RWPE2 (cell line): ENCODE measurements at regions not wholly inside any gene's neighbourhood (a gene's known extent, or its start where the extent isn't known, plus 50 kb on each side); places are given as distances from the start of the nearest gene placed in this dataset.

ENCODE experiments used
- ATAC-seq: fragments of 200-7000 bp; cut with Tn5 transposase; 3 replicates; pipeline ENCODE4 v1.9.1; 2021; ENCODE audit warnings: low read depth
- DNase-seq: peaks from one replicate; pipeline ENCODE4 v3.0.0-alpha.2; 2020; ENCODE audit warnings: low spot score
- H3K27ac ChIP-seq: fragments of 450-650 bp; 2 replicates; pipeline ENCODE4 v1.5.1; 2017; ENCODE audit warnings: mild to moderate bottlenecking; ENCODE audit not compliant: poor library complexity, severe bottlenecking
- H3K27me3 ChIP-seq: fragments of 250-450 bp; sonication (Bioruptor Pico); 2 replicates; pipeline ENCODE4 v1.5.1; 2021; ENCODE audit warnings: mild to moderate bottlenecking, moderate library complexity; ENCODE audit not compliant: insufficient read depth, poor library complexity, severe bottlenecking
- H3K36me3 ChIP-seq: fragments of 250-450 bp; sonication (Bioruptor Pico); 2 replicates; pipeline ENCODE4 v1.5.1; 2020; ENCODE audit warnings: low read depth, mild to moderate bottlenecking, moderate library complexity
- H3K4me1 ChIP-seq: fragments of 250-450 bp; sonication (Bioruptor Pico); 2 replicates; pipeline ENCODE4 v1.5.1; 2021; ENCODE audit warnings: mild to moderate bottlenecking, moderate library complexity; ENCODE audit not compliant: insufficient read depth, poor library complexity, severe bottlenecking
- H3K4me3 ChIP-seq: fragments of 250-450 bp; sonication (Bioruptor Pico); 2 replicates; pipeline ENCODE4 v1.5.1; 2021; ENCODE audit warnings: mild to moderate bottlenecking, moderate library complexity; ENCODE audit not compliant: severe bottlenecking
- H3K9me3 ChIP-seq: fragments of 250-450 bp; sonication (Bioruptor Pico); 2 replicates; pipeline ENCODE4 v1.5.1; 2021; ENCODE audit warnings: mild to moderate bottlenecking, moderate library complexity; ENCODE audit not compliant: severe bottlenecking
- TF ChIP-seq, protein P1 (sequence below): fragments of 450-650 bp; IDR thresholded peaks from one replicate; pipeline ENCODE4 v1.5.1; 2017; ENCODE audit warnings: mild to moderate bottlenecking, moderate library complexity; ENCODE audit not compliant: poor library complexity, severe bottlenecking

DNA sequence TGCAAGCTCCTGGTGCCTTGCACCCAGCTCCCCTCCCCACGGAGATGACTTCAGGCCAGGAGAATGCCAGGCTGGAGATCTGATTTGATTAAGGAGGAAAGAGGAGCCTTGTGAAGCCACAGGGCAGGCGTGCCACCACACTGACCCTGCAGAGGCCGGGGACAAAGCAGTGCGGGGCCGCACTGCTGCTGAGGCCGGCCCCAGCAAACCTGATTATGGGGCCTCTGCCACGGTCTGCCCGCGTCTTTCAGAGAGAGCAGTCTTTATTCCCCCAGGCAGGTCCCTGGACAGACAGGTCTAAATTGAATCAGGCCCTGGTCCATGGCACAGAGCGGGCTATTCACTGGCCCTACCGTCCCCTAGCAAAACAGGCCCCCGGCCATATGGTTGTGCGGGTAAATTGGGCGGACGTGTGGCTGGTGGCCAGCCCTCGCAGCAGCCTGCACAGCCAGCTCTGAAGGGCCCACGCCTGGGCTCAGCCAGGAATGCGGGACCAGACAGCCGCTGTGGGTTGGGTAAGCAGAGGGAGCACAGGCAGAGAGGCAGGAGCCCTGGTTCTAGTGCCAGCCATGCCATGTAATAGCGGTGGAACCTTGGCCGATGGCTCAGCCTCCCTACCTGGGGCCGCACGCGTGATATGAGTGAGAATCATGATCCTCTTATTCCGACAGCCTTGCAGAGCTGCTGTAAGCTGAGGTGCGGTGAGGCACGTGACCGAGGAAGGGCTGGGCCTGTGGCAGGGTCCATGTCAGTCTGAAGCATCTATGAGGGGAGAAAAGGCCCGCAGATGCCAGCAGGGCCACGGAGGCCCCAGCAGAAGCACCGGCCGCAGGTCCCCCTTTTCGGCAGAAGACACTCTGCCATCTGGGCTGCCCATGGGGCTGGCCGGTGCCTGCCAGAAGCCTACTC lies 97.3 kb upstream of the MYCN start:
- Histone ChIP-seq H3K27me3 (no peaks in the 10 kb centered on the region), H3K9me3 (no peaks in the 10 kb centered on the region), H3K4me1 (no peaks in the 10 kb centered on the region), H3K4me3 (no peak overlapping the region), H3K36me3 (no peaks in the 10 kb centered on the region), H3K27ac (no peak overlapping the region)
- DNase-seq (no peak), ATAC-seq (no peak)
- TF ChIP-seq, protein P1, sequence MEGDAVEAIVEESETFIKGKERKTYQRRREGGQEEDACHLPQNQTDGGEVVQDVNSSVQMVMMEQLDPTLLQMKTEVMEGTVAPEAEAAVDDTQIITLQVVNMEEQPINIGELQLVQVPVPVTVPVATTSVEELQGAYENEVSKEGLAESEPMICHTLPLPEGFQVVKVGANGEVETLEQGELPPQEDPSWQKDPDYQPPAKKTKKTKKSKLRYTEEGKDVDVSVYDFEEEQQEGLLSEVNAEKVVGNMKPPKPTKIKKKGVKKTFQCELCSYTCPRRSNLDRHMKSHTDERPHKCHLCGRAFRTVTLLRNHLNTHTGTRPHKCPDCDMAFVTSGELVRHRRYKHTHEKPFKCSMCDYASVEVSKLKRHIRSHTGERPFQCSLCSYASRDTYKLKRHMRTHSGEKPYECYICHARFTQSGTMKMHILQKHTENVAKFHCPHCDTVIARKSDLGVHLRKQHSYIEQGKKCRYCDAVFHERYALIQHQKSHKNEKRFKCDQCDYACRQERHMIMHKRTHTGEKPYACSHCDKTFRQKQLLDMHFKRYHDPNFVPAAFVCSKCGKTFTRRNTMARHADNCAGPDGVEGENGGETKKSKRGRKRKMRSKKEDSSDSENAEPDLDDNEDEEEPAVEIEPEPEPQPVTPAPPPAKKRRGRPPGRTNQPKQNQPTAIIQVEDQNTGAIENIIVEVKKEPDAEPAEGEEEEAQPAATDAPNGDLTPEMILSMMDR = no peak

DNA sequence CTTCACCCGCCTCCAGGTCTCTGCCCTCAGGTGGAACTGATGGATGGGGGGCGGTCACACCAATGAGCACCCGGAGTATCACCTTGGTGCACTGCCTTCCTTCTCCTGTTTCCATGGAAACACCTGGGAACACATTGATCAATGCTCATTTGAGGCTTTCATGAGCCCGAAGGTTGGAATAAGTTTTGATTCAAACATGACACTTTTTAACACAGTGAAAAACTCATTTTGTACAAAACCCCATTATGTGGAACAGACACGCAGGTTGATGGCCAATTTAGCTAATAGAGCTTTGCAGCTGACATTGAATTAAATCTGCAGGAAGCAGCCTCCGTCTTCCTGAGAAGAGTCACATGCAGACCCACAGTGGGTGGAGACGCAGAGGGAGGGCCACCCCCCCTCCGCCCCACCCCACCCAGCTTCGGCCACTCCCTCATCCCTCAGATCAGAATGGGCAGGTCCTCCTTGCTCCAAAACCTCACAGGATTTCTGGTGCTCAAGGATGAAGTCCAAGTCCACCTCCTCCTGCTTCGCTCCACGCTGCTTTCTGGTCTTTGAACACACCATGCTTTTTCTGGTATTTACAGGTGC lies 96.0 kb upstream of the MYCN start:
- DNase-seq = no peak
- Histone ChIP-seq H3K27me3 (no peaks in the 10 kb centered on the region), H3K4me3 (no peak overlapping the region), H3K27ac (no peak overlapping the region), H3K4me1 (no peaks in the 10 kb centered on the region), H3K9me3 (no peaks in the 10 kb centered on the region), H3K36me3 (no peaks in the 10 kb centered on the region)
- TF ChIP-seq, protein P1 = no peak
- no peak for ATAC-seq

- Histone ChIP-seq H3K27ac (no peak overlapping the region), H3K4me3 (no peak overlapping the region), H3K36me3 (no peaks in the 10 kb centered on the region), H3K9me3 (no peaks in the 10 kb centered on the region), H3K4me1 (no peaks in the 10 kb centered on the region), H3K27me3 (no peaks in the 10 kb centered on the region)
- no peak for ATAC-seq
- TF ChIP-seq, protein P1 = no peak
- DNase-seq = no peak
These were observed 95.1 kb upstream of the MYCN start for GRCh38 chr2:15845294-15845693.

GRCh38 chr2:15845737-15846405 lies 94.5 kb upstream of the MYCN start:
- H3K4me1 ChIP-seq = no peaks in the 10 kb centered on the region
- H3K27me3 ChIP-seq = no peaks in the 10 kb centered on the region
- H3K27ac ChIP-seq = no peak overlapping the region

More at GRCh38 chr2:15845737-15846405, 94.5 kb upstream of the MYCN start:
- Histone ChIP-seq H3K36me3 (no peaks in the 10 kb centered on the region), H3K4me3 (no peak overlapping the region), H3K9me3 (no peaks in the 10 kb centered on the region)
- no peak for DNase-seq
- TF ChIP-seq, protein P1 = no peak
- ATAC-seq = no peak
